HEK293T (cell line): ENCODE measurements at regions not wholly inside any gene's neighbourhood (a gene's known extent, or its start where the extent isn't known, plus 50 kb on each side); places are given as distances from the start of the nearest gene placed in this dataset.
A peak's percentile ranks its signal among the peaks of the same experiment; 100 is the strongest.

Experiments used
- CTCF ChIA-PET: fragments of 350-600 bp; formaldehyde crosslinking; extraction: SDS; loops from one replicate; lab custom pipeline; 2021; ENCODE audit warnings: antibody characterized with exemption, inconsistent platforms; lab: Yijun Ruan, JAX
- POLR2A ChIA-PET: fragments of 350-600 bp; formaldehyde crosslinking; extraction: SDS; loops from one replicate; lab custom pipeline; 2020; ENCODE audit warnings: antibody characterized with exemption, inconsistent platforms; lab: Yijun Ruan, JAX
- DNase-seq: peaks from one replicate; pipeline ENCODE4 v3.0.0; 2012; ENCODE audit warnings: mixed read lengths; ENCODE audit errors: extremely low spot score
- ARNT ChIP-seq: fragments of 450-650 bp; IDR thresholded peaks from 2 replicates; pipeline ENCODE4 v1.6.1; 2017; ENCODE audit warnings: mild to moderate bottlenecking
- BHLHE40 ChIP-seq: fragments of 450-650 bp; IDR thresholded peaks from 2 replicates; pipeline ENCODE4 v1.6.1; 2016; ENCODE audit warnings: mild to moderate bottlenecking, moderate library complexity, borderline replicate concordance
- CTBP1 ChIP-seq: fragments of 450-650 bp; IDR thresholded peaks from 2 replicates; pipeline ENCODE4 v1.6.1; 2016; ENCODE audit warnings: borderline replicate concordance
- ELF4 ChIP-seq: fragments of 450-650 bp; IDR thresholded peaks from 2 replicates; pipeline ENCODE4 v1.6.1; 2017; ENCODE audit warnings: antibody characterized with exemption
- FOXA1 ChIP-seq: fragments of 450-650 bp; IDR thresholded peaks from 2 replicates; pipeline ENCODE4 v1.6.1; 2016; ENCODE audit warnings: mild to moderate bottlenecking
- FOXK2 ChIP-seq: fragments of 450-650 bp; IDR thresholded peaks from 2 replicates; pipeline ENCODE4 v1.6.1; 2016; ENCODE audit warnings: mild to moderate bottlenecking
- FOXM1 ChIP-seq: fragments of 450-650 bp; IDR thresholded peaks from 2 replicates; pipeline ENCODE4 v1.6.1; 2017; ENCODE audit warnings: mild to moderate bottlenecking, borderline replicate concordance
- HDGF ChIP-seq: fragments of 450-650 bp; IDR thresholded peaks from 2 replicates; pipeline ENCODE4 v1.6.1; 2017; ENCODE audit warnings: antibody characterized with exemption, borderline replicate concordance
- L3MBTL2 ChIP-seq: fragments of 450-650 bp; conservative IDR thresholded peaks from 2 replicates; pipeline ENCODE4 v1.6.1; 2016; ENCODE audit warnings: mild to moderate bottlenecking
- LEF1 ChIP-seq: fragments of 450-650 bp; IDR thresholded peaks from 2 replicates; pipeline ENCODE4 v1.6.1; 2017; ENCODE audit warnings: mild to moderate bottlenecking, borderline replicate concordance
- NFRKB ChIP-seq: fragments of 450-650 bp; IDR thresholded peaks from 2 replicates; pipeline ENCODE4 v1.6.1; 2016; ENCODE audit warnings: mild to moderate bottlenecking, moderate library complexity
- PKNOX1 ChIP-seq: fragments of 450-650 bp; IDR thresholded peaks from 2 replicates; pipeline ENCODE4 v1.6.1; 2016
- SP1 ChIP-seq: fragments of 450-650 bp; IDR thresholded peaks from 2 replicates; pipeline ENCODE4 v1.6.1; 2017
- SUZ12 ChIP-seq: fragments of 450-650 bp; IDR thresholded peaks from 2 replicates; pipeline ENCODE4 v1.6.1; 2016; ENCODE audit warnings: mild to moderate bottlenecking
- TARDBP ChIP-seq: fragments of 450-650 bp; IDR thresholded peaks from 2 replicates; pipeline ENCODE4 v1.6.1; 2016
- ZNF384 ChIP-seq: fragments of 450-650 bp; IDR thresholded peaks from 2 replicates; pipeline ENCODE4 v1.6.1; 2016

GRCh38 chr13:50344717-50345116 lies 329.5 kb downstream of the KCNRG start:
- no peak for TF ChIP-seq FOXK2
- no peak for TF ChIP-seq ELF4
- TF ChIP-seq ARNT, result no peak
- no peak for TF ChIP-seq FOXA1
- no peak for TF ChIP-seq FOXM1
- no peak for TF ChIP-seq NFRKB
- no peak for TF ChIP-seq SP1
- ChIA-PET POLR2A (no interaction called here), CTCF (no interaction called here)
- DNase-seq, result no peak

- TF ChIP-seq LEF1 (no peak), ELF4 (no peak), FOXM1 (no peak), SUZ12 (no peak), TARDBP (no peak)
- ChIA-PET POLR2A (no interaction called here), CTCF (no interaction called here)
- DNase-seq, result no peak
Observed at GRCh38 chr13:50345804-50346203, 330.6 kb downstream of the KCNRG start.

DNA sequence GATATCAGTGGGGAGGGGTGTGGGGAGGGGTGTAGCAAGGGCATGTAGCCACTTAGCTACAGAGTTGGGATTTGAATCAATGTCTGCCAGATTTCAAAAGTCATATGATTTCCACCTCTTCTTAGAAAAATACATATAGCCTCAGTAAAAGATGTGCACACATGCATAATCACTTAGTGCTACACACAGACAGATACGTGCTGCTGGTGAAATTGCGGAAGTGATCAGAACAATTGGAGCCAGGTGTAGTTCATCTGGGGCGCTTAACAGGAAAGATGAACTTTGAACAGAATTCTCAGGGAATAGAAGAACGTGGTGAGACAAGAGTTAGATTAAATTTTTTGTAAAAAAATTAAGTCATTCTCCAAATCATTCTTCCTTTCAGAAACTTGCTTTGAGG lies 333.1 kb downstream of the KCNRG start:
- TF ChIP-seq ELF4 (no peak), LEF1 (no peak), NFRKB (no peak), HDGF (no peak), TARDBP (no peak)
- POLR2A ChIA-PET, result no interaction called here
- CTCF ChIA-PET, result no interaction called here
- no peak for DNase-seq

GRCh38 chr13:50352720-50353480 lies 337.7 kb downstream of the KCNRG start:
- POLR2A ChIA-PET, result interaction anchor here (1.0 kb wide), 1 partner anchor 33 kb away, joined by 3 read pairs; no protein-coding TSS in a partner anchor
- no peak for DNase-seq
- TF ChIP-seq NFRKB, result no peak
- TF ChIP-seq SUZ12, result no peak
- TF ChIP-seq FOXM1, result no peak
- no peak for TF ChIP-seq ARNT
- no peak for TF ChIP-seq TARDBP
- TF ChIP-seq L3MBTL2, result no peak
- peak; percentile 80 for TF ChIP-seq PKNOX1
- CTCF ChIA-PET, result no interaction called here

- ChIA-PET CTCF (no interaction called here), POLR2A (interaction anchor here (1.0 kb wide), 1 partner anchor 34 kb away, joined by 3 read pairs; no protein-coding TSS in a partner anchor)
- DNase-seq, result no peak
- no peak for TF ChIP-seq CTBP1
Observed at GRCh38 chr13:50353651-50354415, 338.6 kb downstream of the KCNRG start.

- TF ChIP-seq BHLHE40, result no peak
- TF ChIP-seq HDGF, result no peak
- no peak for TF ChIP-seq ELF4
- no peak for TF ChIP-seq SP1
- no peak for TF ChIP-seq L3MBTL2
- TF ChIP-seq FOXK2, result no peak
- no peak for TF ChIP-seq FOXA1
- ChIA-PET POLR2A (interaction anchor here (0.7 kb wide), 1 partner anchor 31 kb away, joined by 3 read pairs; no protein-coding TSS in a partner anchor), CTCF (interaction anchor here (0.6 kb wide), 1 partner anchor 445 kb away, joined by 3 read pairs; no protein-coding TSS in a partner anchor)
- DNase-seq, result no peak
Observed at GRCh38 chr13:50355797-50356196, 340.6 kb downstream of the KCNRG start.

- no peak for DNase-seq
- ChIA-PET CTCF (no interaction called here), POLR2A (interaction anchor here (0.5 to 2.8 kb wide), 6 partner anchors 13 to 275 kb away, joined by 4 to 20 read pairs (median 6); no protein-coding TSS in a partner anchor)
- TF ChIP-seq ELF4, result no peak
- no peak for TF ChIP-seq LEF1
Observed at GRCh38 chr13:50357136-50357535, 341.9 kb downstream of the KCNRG start.

DNA sequence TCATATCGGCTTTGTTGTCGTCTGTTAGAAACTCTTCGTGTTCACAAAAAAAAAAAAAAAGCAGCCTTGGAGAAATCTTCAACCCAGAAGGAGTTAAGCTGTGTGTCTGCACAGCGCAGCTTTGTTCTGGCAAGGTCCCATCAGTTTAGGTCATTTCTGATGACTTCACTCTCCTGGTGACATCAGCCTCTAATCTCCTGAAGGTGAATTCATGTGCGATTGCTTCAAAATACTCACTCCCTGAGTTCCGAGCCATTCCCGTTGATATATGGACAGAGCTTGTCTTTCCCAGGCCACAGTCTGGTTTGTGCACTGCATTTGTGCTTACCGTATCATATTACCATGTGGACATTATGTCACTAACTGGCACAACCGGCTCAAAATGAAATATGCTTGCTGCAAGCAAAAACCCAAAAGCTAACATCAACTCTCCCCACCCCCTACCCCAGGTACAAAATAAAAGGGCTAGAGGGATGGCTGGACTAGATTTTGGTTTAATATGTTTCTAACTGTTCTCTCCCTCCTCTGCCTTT lies 342.4 kb downstream of the KCNRG start:
- POLR2A ChIA-PET, result interaction anchor here (0.5 to 2.8 kb wide), 6 partner anchors 13 to 275 kb away, joined by 4 to 20 read pairs (median 6); no protein-coding TSS in a partner anchor
- TF ChIP-seq PKNOX1 (peak; percentile 88), LEF1 (no peak), SUZ12 (no peak), CTBP1 (peak; percentile 56), L3MBTL2 (no peak), ZNF384 (peak; percentile 68; the same call in 1 of the 2 replicates), FOXK2 (no peak)
- CTCF ChIA-PET, result no interaction called here
- peak; percentile 61 for DNase-seq
